GM23338 (cell line): ENCODE measurements at regions not wholly inside any gene's neighbourhood (a gene's known extent, or its start where the extent isn't known, plus 50 kb on each side); places are given as distances from the start of the nearest gene placed in this dataset.

ENCODE experiments used
- ATAC-seq: fragments of 200-7000 bp; cut with Tn5 transposase; 3 replicates; pipeline ENCODE4 v1.9.1; 2020
- DNase-seq: peaks from one replicate; pipeline ENCODE4 v3.0.0-alpha.2; 2015; ENCODE audit warnings: low spot score
- H2AFZ ChIP-seq: fragments of 200-600 bp; sonication (generic); 2 replicates; pipeline ENCODE4 v1.8.0; 2016; ENCODE audit warnings: antibody characterized with exemption, mild to moderate bottlenecking, moderate library complexity
- H3F3A ChIP-seq: fragments of 200-600 bp; sonication (generic); replicated peaks from 2 replicates; pipeline ENCODE4 v1.8.0; 2017; ENCODE audit warnings: antibody characterized with exemption, mixed run types, low read depth
- H3K27ac ChIP-seq: fragments of 200-600 bp; sonication (generic); 2 replicates; pipeline ENCODE4 v1.6.1; 2016; ENCODE audit warnings: low read depth
- H3K27me3 ChIP-seq: fragments of 200-600 bp; sonication (generic); 2 replicates; pipeline ENCODE4 v1.8.0; 2016; ENCODE audit warnings: mild to moderate bottlenecking, mixed run types, moderate library complexity; ENCODE audit not compliant: insufficient read depth
- H3K36me3 ChIP-seq: fragments of 200-600 bp; sonication (generic); 2 replicates; pipeline ENCODE4 v1.8.0; 2016; ENCODE audit warnings: mild to moderate bottlenecking; ENCODE audit not compliant: insufficient read depth
- H3K4me1 ChIP-seq: fragments of 200-600 bp; sonication (generic); 2 replicates; pipeline ENCODE4 v1.8.0; 2016; ENCODE audit warnings: mild to moderate bottlenecking, moderate library complexity; ENCODE audit not compliant: insufficient read depth
- H3K4me2 ChIP-seq: fragments of 200-600 bp; sonication (generic); 2 replicates; pipeline ENCODE4 v1.7.1; 2017; ENCODE audit warnings: mixed run types
- H3K4me3 ChIP-seq: fragments of 200-600 bp; sonication (generic); 2 replicates; pipeline ENCODE4 v1.6.1; 2016; ENCODE audit warnings: mixed run types
- H3K79me2 ChIP-seq: fragments of 200-600 bp; sonication (generic); replicated peaks from 2 replicates; pipeline ENCODE4 v1.8.0; 2017; ENCODE audit warnings: mild to moderate bottlenecking; ENCODE audit not compliant: insufficient read depth
- H3K9me2 ChIP-seq: fragments of 200-600 bp; sonication (generic); 2 replicates; pipeline ENCODE4 v1.8.0; 2017; ENCODE audit not compliant: insufficient read depth
- H4K20me1 ChIP-seq: fragments of 200-600 bp; sonication (generic); replicated peaks from 2 replicates; pipeline ENCODE4 v1.8.0; 2017; ENCODE audit warnings: mild to moderate bottlenecking; ENCODE audit not compliant: insufficient read depth
- H3K27ac Mint-ChIP-seq: 2 replicates; pipeline ENCODE4 v1.8.0; 2020; ENCODE audit warnings: inconsistent platforms, mild to moderate bottlenecking, moderate library complexity, mixed read lengths
- H3K27me3 Mint-ChIP-seq: 3 replicates; pipeline ENCODE4 v1.8.0; 2022; ENCODE audit warnings: low read depth, mild to moderate bottlenecking, moderate library complexity, mixed read lengths, inconsistent platforms; ENCODE audit not compliant: insufficient read depth, poor library complexity
- H3K36me3 Mint-ChIP-seq: 3 replicates; pipeline ENCODE4 v1.8.0; 2021; ENCODE audit warnings: low read depth, mild to moderate bottlenecking, inconsistent platforms, moderate library complexity, mixed read lengths
- H3K4me1 Mint-ChIP-seq: 3 replicates; pipeline ENCODE4 v1.8.0; 2020; ENCODE audit warnings: mild to moderate bottlenecking, inconsistent platforms, mixed read lengths
- H3K4me3 Mint-ChIP-seq: 3 replicates; pipeline ENCODE4 v1.8.0; 2021; ENCODE audit warnings: moderate library complexity, mild to moderate bottlenecking, inconsistent platforms, mixed read lengths
- H3K9me3 Mint-ChIP-seq: 3 replicates; pipeline ENCODE4 v1.8.0; 2020; ENCODE audit warnings: moderate library complexity, mild to moderate bottlenecking, inconsistent platforms, mixed read lengths
- CREB1 ChIP-seq: fragments of 250-450 bp; sonication (Bioruptor Pico); IDR thresholded peaks from 2 replicates; pipeline ENCODE4 v1.5.0; 2020; ENCODE audit warnings: low read depth, mild to moderate bottlenecking, moderate library complexity
- ETS1 ChIP-seq: IDR thresholded peaks from 2 replicates; pipeline ENCODE4 v1.6.1; 2016; ENCODE audit warnings: antibody characterized with exemption
- EZH2 ChIP-seq: fragments of 200-600 bp; sonication (generic); IDR thresholded peaks from one replicate; pipeline ENCODE4 v1.8.0; 2017; ENCODE audit warnings: antibody characterized with exemption, mild to moderate bottlenecking, low read depth; ENCODE audit not compliant: unreplicated experiment
- EZH2phosphoT487 ChIP-seq: fragments of 200-600 bp; sonication (generic); IDR thresholded peaks from one replicate; pipeline ENCODE4 v1.8.1; 2018; ENCODE audit warnings: antibody characterized with exemption; ENCODE audit not compliant: unreplicated experiment
- JUNB ChIP-seq: IDR thresholded peaks from one replicate; pipeline ENCODE4 v1.6.1; 2016; ENCODE audit warnings: antibody characterized with exemption; ENCODE audit not compliant: unreplicated experiment
- POLR2AphosphoS5 ChIP-seq: IDR thresholded peaks from 2 replicates; pipeline ENCODE4 v1.6.1; 2016; ENCODE audit warnings: antibody characterized with exemption, low read depth
- ZNF114 ChIP-seq: fragments of 250-450 bp; sonication (Bioruptor Pico); IDR thresholded peaks from 2 replicates; pipeline ENCODE4 v1.5.0; 2020; ENCODE audit warnings: mild to moderate bottlenecking, moderate library complexity
- ZNF331 ChIP-seq: fragments of 250-450 bp; sonication (Bioruptor Pico); IDR thresholded peaks from 2 replicates; pipeline ENCODE4 v1.5.0; 2020; ENCODE audit warnings: low read depth, mild to moderate bottlenecking, moderate library complexity
- ZNF462 ChIP-seq: fragments of 250-450 bp; sonication (Bioruptor Pico); IDR thresholded peaks from 2 replicates; pipeline ENCODE4 v1.5.0; 2020; ENCODE audit warnings: mild to moderate bottlenecking, moderate library complexity

GRCh38 chr18:1983746-1984515, 587.4 kb downstream of the METTL4 start (continued):
- no peak for TF ChIP-seq ZNF462 (CRISPR knock-in tag)
- TF ChIP-seq POLR2AphosphoS5, result no peak
- no peak for TF ChIP-seq ZNF114 (CRISPR knock-in tag)
- no peak for TF ChIP-seq CREB1

DNA sequence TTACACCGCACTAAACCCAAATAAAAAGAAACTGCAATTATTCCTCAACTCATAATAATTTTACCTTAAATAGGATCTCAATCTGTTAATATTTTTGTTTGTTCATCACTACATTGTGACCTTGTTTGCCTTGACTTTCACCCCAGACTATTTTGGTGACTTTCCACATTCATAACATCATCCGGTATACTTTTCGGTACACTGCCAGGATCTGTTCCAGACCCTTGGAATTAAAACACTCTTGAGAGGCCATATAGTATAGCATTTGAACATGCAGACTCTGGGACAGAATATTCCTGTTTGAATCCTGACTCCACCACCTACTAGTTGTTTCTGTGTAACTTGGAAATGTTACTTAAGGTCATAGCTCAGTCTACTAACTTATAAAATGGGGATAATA, 577.4 kb downstream of the METTL4 start:
- H3F3A ChIP-seq, result no peaks in the 10 kb centered on the region
- H3K27ac Mint-ChIP-seq, result no peak overlapping the region
- no peaks in the 10 kb centered on the region for H4K20me1 ChIP-seq
- peaks cover 3% of the 10 kb centered on the region for H3K27me3 Mint-ChIP-seq
- no peak overlapping the region for H3K4me2 ChIP-seq
- H2AFZ ChIP-seq, result no peak overlapping the region
- no peaks in the 10 kb centered on the region for H3K79me2 ChIP-seq
- no peak overlapping the region for H3K4me3 Mint-ChIP-seq
- ATAC-seq, result no peak
- H3K9me3 Mint-ChIP-seq, result no peaks in the 10 kb centered on the region
- no peaks in the 10 kb centered on the region for H3K4me1 Mint-ChIP-seq
- H3K36me3 ChIP-seq, result no peaks in the 10 kb centered on the region
- DNase-seq, result no peak
- H3K4me1 ChIP-seq, result no peaks in the 10 kb centered on the region
- no peak overlapping the region for H3K27ac ChIP-seq
- H3K9me2 ChIP-seq, result no peaks in the 10 kb centered on the region; the same call in 1 of the 2 replicates
- H3K4me3 ChIP-seq, result no peak overlapping the region
- no peaks in the 10 kb centered on the region for H3K27me3 ChIP-seq
- H3K36me3 Mint-ChIP-seq, result no peaks in the 10 kb centered on the region
- no peak for TF ChIP-seq ZNF114 (CRISPR knock-in tag)
- TF ChIP-seq EZH2phosphoT487, result no peak
- TF ChIP-seq ZNF331, result no peak
- no peak for TF ChIP-seq EZH2
- TF ChIP-seq ETS1, result no peak
- TF ChIP-seq JUNB, result no peak
